Fibroblast of lung (primary cell): ENCODE measurements at regions not wholly inside any gene's neighbourhood (a gene's known extent, or its start where the extent isn't known, plus 50 kb on each side); places are given as distances from the start of the nearest gene placed in this dataset.

Experiments
- CTCF ChIP-seq, 2 donors: IDR thresholded peaks in 1 of 2; conservative IDR thresholded peaks in 1 of 2; 1 replicate in 1 of 2; 2 replicates in 1 of 2; pipeline ENCODE4 v1.5.1; 2011 to 2012; ENCODE audit warnings: low read length in 2 of 2, control low read depth in 1 of 2, inconsistent platforms in 1 of 2, low read depth in 1 of 2, mild to moderate bottlenecking in 1 of 2
- EZH2 ChIP-seq: IDR thresholded peaks from 2 replicates; pipeline ENCODE4 v1.5.1; 2012; ENCODE audit warnings: low read length, control low read depth, mild to moderate bottlenecking; ENCODE audit errors: missing control alignments

- TF ChIP-seq CTCF (conservative IDR thresholded peaks at IDR 0.05 in 1 of 2, IDR thresholded peaks at IDR 0.05 in 1 of 2; ENCODE audit: low read depth in 1 of 2, low read length in 2 of 2) (no peak), EZH2 (no peak)
These were observed 467.2 kb upstream of the ARGLU1 start for GRCh38 chr13:107035186-107035585.
